ENCODE measurements at regions not wholly inside any gene's neighbourhood (a gene's known extent, or its start where the extent isn't known, plus 50 kb on each side); places are given as distances from the start of the nearest gene placed in this dataset.

GRCh38 chr5:8686707-8687106 lies 817.8 kb downstream of the MTRR start:
- no peak overlapping the region for H3K27ac ChIP-seq
- TF ChIP-seq CTCF (conservative IDR thresholded peaks at IDR 0.05): no peak
- TF ChIP-seq ZFX (IDR thresholded peaks at IDR 0.05): no peak

GRCh38 chr5:8689773-8690172 lies 820.8 kb downstream of the MTRR start:
- no peak overlapping the region for H3K27ac ChIP-seq
- no peak for TF ChIP-seq CTCF (conservative IDR thresholded peaks at IDR 0.05)
- TF ChIP-seq ZFX (IDR thresholded peaks at IDR 0.05): no peak

- TF ChIP-seq CTCF (conservative IDR thresholded peaks at IDR 0.05): no peak
- no peak for TF ChIP-seq ZFX (IDR thresholded peaks at IDR 0.05)
- no peak overlapping the region for H3K27ac ChIP-seq
Observed at GRCh38 chr5:8691221-8691620, 822.3 kb downstream of the MTRR start.

- H3K27ac ChIP-seq: no peak overlapping the region
- TF ChIP-seq ZFX (IDR thresholded peaks at IDR 0.05): no peak
- no peak for TF ChIP-seq CTCF (conservative IDR thresholded peaks at IDR 0.05)
Observed at GRCh38 chr5:8693341-8693844, 824.4 kb downstream of the MTRR start.

- TF ChIP-seq CTCF (conservative IDR thresholded peaks at IDR 0.05) (no peak), ZFX (IDR thresholded peaks at IDR 0.05) (no peak)
Observed at GRCh38 chr5:8694545-8694944, 825.6 kb downstream of the MTRR start.

GRCh38 chr5:8695902-8696845 lies 827.2 kb downstream of the MTRR start:
- H3K27ac ChIP-seq: no peak overlapping the region
- no peak for TF ChIP-seq CTCF (conservative IDR thresholded peaks at IDR 0.05)
- TF ChIP-seq ZFX (IDR thresholded peaks at IDR 0.05): no peak

More at GRCh38 chr5:8694545-8694944, 825.6 kb downstream of the MTRR start:
- no peak overlapping the region for H3K27ac ChIP-seq

GRCh38 chr5:8700222-8700621 lies 831.3 kb downstream of the MTRR start:
- TF ChIP-seq ZFX (IDR thresholded peaks at IDR 0.05) (no peak), CTCF (conservative IDR thresholded peaks at IDR 0.05) (no peak)
- H3K27ac ChIP-seq: no peak overlapping the region

Measured in C4-2B (cell line).